ENCODE measurements at regions not wholly inside any gene's neighbourhood (a gene's known extent, or its start where the extent isn't known, plus 50 kb on each side); places are given as distances from the start of the nearest gene placed in this dataset.

DNA sequence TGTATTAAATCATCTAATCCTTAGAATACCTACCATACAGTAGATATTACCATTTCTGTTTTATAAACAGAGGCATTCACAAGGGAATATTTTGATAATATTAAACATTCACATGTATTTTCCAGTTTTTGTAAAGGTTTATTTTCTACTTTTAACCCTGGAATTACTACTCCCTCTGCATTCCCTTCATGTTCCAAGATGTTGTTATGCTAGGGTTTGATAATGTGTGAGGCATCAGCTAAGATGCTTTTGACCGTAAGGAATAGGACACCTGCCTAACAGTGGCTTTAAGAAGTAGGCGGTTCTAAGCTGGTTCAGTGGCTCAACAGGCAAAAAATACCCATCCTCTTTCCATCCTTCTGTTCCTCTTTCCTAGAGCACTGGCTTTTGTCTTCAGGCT, 131.9 kb upstream of the USP24 start:
- Histone ChIP-seq H3K4me1 (replicated peaks in 1 of 4; ENCODE audit: control insufficient read depth in 3 of 4, insufficient read depth in 4 of 4, low read length in 3 of 4) (no peaks in the 10 kb centered on the region), H4K20me1 (replicated peaks in 1 of 2; ENCODE audit: control insufficient read depth in 1 of 2, insufficient read depth in 2 of 2, low read length in 2 of 2) (no peaks in the 10 kb centered on the region), H2BK5ac (ENCODE audit: low read depth, low read length) (no peak overlapping the region), H4K8ac (ENCODE audit: extremely low read depth, insufficient read depth, low read length) (no peak overlapping the region), H4K5ac (ENCODE audit: insufficient read length, low read depth, low read length) (no peak overlapping the region), H3K79me2 (ENCODE audit: control insufficient read depth in 1 of 2, insufficient read depth in 2 of 2, low read length in 2 of 2) (no peaks in the 10 kb centered on the region), H3K4me2 (ENCODE audit: insufficient read depth in 1 of 2, low read depth in 2 of 2, low read length in 2 of 2) (no peak overlapping the region), H2AFZ (ENCODE audit: low read length) (no peak overlapping the region), H3K27me3 (replicated peaks in 1 of 4; ENCODE audit: control insufficient read depth in 3 of 4, extremely low read depth in 1 of 4, insufficient read depth in 3 of 4, low read length in 3 of 4) (no peaks in the 10 kb centered on the region), H3K79me1 (ENCODE audit: low read depth, low read length) (no peaks in the 10 kb centered on the region), H3K27ac (ENCODE audit: low read depth, low read length) (no peak overlapping the region), H3K36me3 (ENCODE audit: control insufficient read depth in 2 of 4, insufficient read depth in 4 of 4, low read length in 3 of 4) (no peaks in the 10 kb centered on the region), H2AK5ac (ENCODE audit: low read depth, low read length) (no peak overlapping the region), H3K18ac (ENCODE audit: extremely low read depth, low read length) (no peak overlapping the region), H3K4me3 (ENCODE audit: extremely low read depth in 1 of 4, insufficient read depth in 2 of 4, low read depth in 3 of 4, low read length in 4 of 4) (no peak overlapping the region), H3K23me2 (ENCODE audit: low read depth, low read length) (no peaks in the 10 kb centered on the region), H2BK12ac (ENCODE audit: low read depth, low read length) (no peak overlapping the region), H2BK120ac (replicated peaks; ENCODE audit: low read depth, low read length) (no peak overlapping the region), H2BK20ac (ENCODE audit: low read length) (no peak overlapping the region), H2BK15ac (ENCODE audit: low read length) (no peak overlapping the region), H3K56ac (replicated peaks; ENCODE audit: insufficient read length, low read depth, low read length) (no peak overlapping the region), H3K9me3 (ENCODE audit: insufficient read depth in 2 of 2, low read depth in 1 of 2, low read length in 1 of 2) (no peaks in the 10 kb centered on the region), H3K14ac (ENCODE audit: insufficient read length) (no peak overlapping the region), H3K9ac (replicated peaks in 1 of 4; ENCODE audit: extremely low read depth in 1 of 4, low read depth in 3 of 4, low read length in 3 of 4) (no peak overlapping the region), H4K91ac (replicated peaks; ENCODE audit: insufficient read length, low read length) (no peak overlapping the region), H3K4ac (replicated peaks; ENCODE audit: insufficient read length, low read depth, low read length) (no peak overlapping the region), H3K23ac (ENCODE audit: insufficient read length) (no peak overlapping the region)
- ChIA-PET CTCF (ENCODE audit: partially characterized antibody) (interaction anchor here (0.6 to 3.7 kb wide), 7 partner anchors 10 to 1388 kb away, joined by 3 to 17 read pairs (median 4); no protein-coding TSS in a partner anchor), POLR2A (ENCODE audit: partially characterized antibody) (no interaction called here)
- WGBS, 2 experiments (ENCODE audit: extremely low coverage in 1 of 2, insufficient coverage in 1 of 2, insufficient read length in 1 of 2, insufficient replicate concordance in 2 of 2, low coverage in 1 of 2, low lambda C conversion rate in 2 of 2, missing lambda C conversion rate in 1 of 2): 98% methylated on average over 2 of the region's 2 CpGs; no CpG with 5 or more reads in 1 of the 2 experiments
- no peak for TF ChIP-seq SUZ12 (IDR thresholded peaks at IDR 0.05; ENCODE audit: low read length)
- TF ChIP-seq SAP30 (IDR thresholded peaks at IDR 0.05; ENCODE audit: insufficient read depth, insufficient replicate concordance, low read length): no peak
- no peak for TF ChIP-seq RFX5 (IDR thresholded peaks at IDR 0.05; ENCODE audit: borderline replicate concordance, low read depth, low read length)
- TF ChIP-seq CEBPB (IDR thresholded peaks at IDR 0.05; ENCODE audit: low read depth, low read length): no peak
- TF ChIP-seq TEAD4 (IDR thresholded peaks at IDR 0.05; ENCODE audit: low read depth, low read length): no peak
- no peak for TF ChIP-seq HDAC2 (IDR thresholded peaks at IDR 0.05; ENCODE audit: borderline replicate concordance in 1 of 2, low read depth in 2 of 2, low read length in 2 of 2)
- DNase-seq (ENCODE audit: low read depth in 1 of 2, low spot score in 2 of 2) (no peak), FAIRE-seq (no peak)
